NB4 (cell line): ENCODE measurements at regions not wholly inside any gene's neighbourhood (a gene's known extent, or its start where the extent isn't known, plus 50 kb on each side); places are given as distances from the start of the nearest gene placed in this dataset.

Source experiments
- POLR2A ChIP-seq: IDR thresholded peaks from 2 replicates; pipeline ENCODE4 v1.6.1; 2011; ENCODE audit warnings: mild to moderate bottlenecking; ENCODE audit not compliant: insufficient read length; ENCODE audit errors: extremely low read depth
- TF ChIP-seq, protein P1 (sequence below): IDR thresholded peaks from one replicate; pipeline ENCODE4 v1.5.1; 2012; ENCODE audit warnings: low read depth, low read length

DNA sequence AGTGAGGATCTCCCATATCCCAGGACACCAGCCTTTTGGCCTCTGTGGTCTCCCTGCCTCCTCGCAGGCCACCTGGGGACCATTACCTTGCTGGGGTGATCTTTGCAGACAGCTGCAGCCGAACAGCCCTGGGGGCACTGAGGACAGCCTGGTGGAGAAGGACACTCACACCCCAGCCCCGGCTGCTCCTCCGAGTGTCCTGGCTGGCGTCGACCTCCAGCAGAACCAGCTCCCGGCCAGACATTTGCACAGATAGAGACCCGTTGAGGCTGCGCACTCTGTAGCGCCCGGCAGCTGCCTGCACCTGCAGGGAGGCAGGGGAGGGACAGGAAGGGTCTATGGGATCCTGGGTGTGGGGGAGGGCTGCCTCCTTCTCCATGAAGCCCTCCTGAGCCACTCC, 90.3 kb downstream of the RMI2 start:
- TF ChIP-seq, protein P1, sequence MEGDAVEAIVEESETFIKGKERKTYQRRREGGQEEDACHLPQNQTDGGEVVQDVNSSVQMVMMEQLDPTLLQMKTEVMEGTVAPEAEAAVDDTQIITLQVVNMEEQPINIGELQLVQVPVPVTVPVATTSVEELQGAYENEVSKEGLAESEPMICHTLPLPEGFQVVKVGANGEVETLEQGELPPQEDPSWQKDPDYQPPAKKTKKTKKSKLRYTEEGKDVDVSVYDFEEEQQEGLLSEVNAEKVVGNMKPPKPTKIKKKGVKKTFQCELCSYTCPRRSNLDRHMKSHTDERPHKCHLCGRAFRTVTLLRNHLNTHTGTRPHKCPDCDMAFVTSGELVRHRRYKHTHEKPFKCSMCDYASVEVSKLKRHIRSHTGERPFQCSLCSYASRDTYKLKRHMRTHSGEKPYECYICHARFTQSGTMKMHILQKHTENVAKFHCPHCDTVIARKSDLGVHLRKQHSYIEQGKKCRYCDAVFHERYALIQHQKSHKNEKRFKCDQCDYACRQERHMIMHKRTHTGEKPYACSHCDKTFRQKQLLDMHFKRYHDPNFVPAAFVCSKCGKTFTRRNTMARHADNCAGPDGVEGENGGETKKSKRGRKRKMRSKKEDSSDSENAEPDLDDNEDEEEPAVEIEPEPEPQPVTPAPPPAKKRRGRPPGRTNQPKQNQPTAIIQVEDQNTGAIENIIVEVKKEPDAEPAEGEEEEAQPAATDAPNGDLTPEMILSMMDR = no peak
- TF ChIP-seq POLR2A = no peak
